Esophagus squamous epithelium (tissue), 5 donors: ENCODE measurements at regions not wholly inside any gene's neighbourhood (a gene's known extent, or its start where the extent isn't known, plus 50 kb on each side); places are given as distances from the start of the nearest gene placed in this dataset.

Experiments used
- DNase-seq: peaks from one replicate; lab custom pipeline; 2025; lab: John Stamatoyannopoulos, UW
- H3K27ac ChIP-seq, 4 donors: fragments of 200-600 bp; sonication (generic); one replicate each; pipeline ENCODE4 v1.5.1; 2016 to 2019; ENCODE audit warnings: mild to moderate bottlenecking in 1 of 4
- H3K27me3 ChIP-seq, 4 donors: fragments of 200-600 bp; sonication (generic); 1 replicate in 3 of 4; 2 replicates in 1 of 4; pipeline versions ENCODE4 v1.5.1 to v1.6.0; 2017 to 2021; ENCODE audit warnings: antibody characterized with exemption in 1 of 4
- H3K36me3 ChIP-seq, 3 donors: fragments of 200-600 bp; sonication (generic); one replicate each; pipeline ENCODE4 v1.5.1; 2016 to 2019
- H3K4me1 ChIP-seq, 3 donors: fragments of 200-600 bp; sonication (generic); one replicate each; pipeline ENCODE4 v1.5.1; 2017 to 2019
- H3K4me3 ChIP-seq, 4 donors: fragments of 200-600 bp; sonication (generic); 1 replicate in 3 of 4; 2 replicates in 1 of 4; pipeline ENCODE4 v1.5.1; 2016 to 2019; ENCODE audit warnings: mild to moderate bottlenecking in 2 of 4, moderate library complexity in 1 of 4
- H3K9me3 ChIP-seq, 3 donors: fragments of 200-600 bp; sonication (generic); one replicate each; pipeline ENCODE4 v1.5.1; 2016 to 2019
- CTCF ChIP-seq, 6 experiments: fragments of 450-650 bp in 4 of 6; fragments of 200-600 bp in 2 of 6; sonication (generic) in 2 of 6; IDR thresholded peaks; one replicate each; pipeline ENCODE4 v1.5.1; 2016 to 2019; ENCODE audit warnings: antibody characterized with exemption in 6 of 6, mild to moderate bottlenecking in 4 of 6, moderate library complexity in 4 of 6
- POLR2A ChIP-seq, 4 donors: fragments of 450-650 bp; IDR thresholded peaks; one replicate each; pipeline ENCODE4 v1.6.1; 2017; ENCODE audit warnings: antibody characterized with exemption in 4 of 4, mild to moderate bottlenecking in 4 of 4, moderate library complexity in 3 of 4
- WGBS, 2 donors: methylation state at CpG; one replicate each; pipeline ENCODE4 v1.1.5; 2018; 5-methylcytosine and 5-hydroxymethylcytosine counted together
- intact Hi-C: fragments of 100-400 bp; cut with DNase I; formaldehyde crosslinking; loops from one replicate; pipeline ENCODE4 v1.15.0; 2022
- donor health status: DM: yes; HTN: yes; CAD: no.

- no peaks in the 10 kb centered on the region for H3K27me3 ChIP-seq
- TF ChIP-seq CTCF (IDR thresholded peaks at IDR 0.05) (no peak), POLR2A (IDR thresholded peaks at IDR 0.05) (no peak)
- H3K36me3 ChIP-seq, result no peaks in the 10 kb centered on the region
- H3K27ac ChIP-seq, result no peak overlapping the region
- no peak overlapping the region for H3K4me3 ChIP-seq
- intact Hi-C loops, result no loop called here
- peaks cover 0 to 6% (median 0%) of the 10 kb centered on the region in 3 donors for H3K4me1 ChIP-seq
- no peak for DNase-seq
- no peaks in the 10 kb centered on the region for H3K9me3 ChIP-seq
Measured at GRCh38 chrX:44432641-44433040, 89.2 kb upstream of the EFHC2 start.

- peak overlapping the region in 2 of 4 donors; percentile 25 to 48 for H3K27ac ChIP-seq
- TF ChIP-seq CTCF (IDR thresholded peaks at IDR 0.05) (no peak), POLR2A (IDR thresholded peaks at IDR 0.05) (no peak)
- no peak for DNase-seq
- no peaks in the 10 kb centered on the region for H3K27me3 ChIP-seq
- H3K4me3 ChIP-seq, result no peak overlapping the region
- intact Hi-C loops, result no loop called here
- H3K9me3 ChIP-seq, result no peaks in the 10 kb centered on the region
- no peaks in the 10 kb centered on the region for H3K36me3 ChIP-seq
- peaks cover 0 to 6% (median 0%) of the 10 kb centered on the region in 3 donors for H3K4me1 ChIP-seq
Measured at GRCh38 chrX:44431194-44431593, 87.7 kb upstream of the EFHC2 start.

GRCh38 chrX:44428989-44429627 is 85.6 kb upstream of the EFHC2 start:
- Histone ChIP-seq H3K36me3 (no peaks in the 10 kb centered on the region), H3K9me3 (no peaks in the 10 kb centered on the region), H3K27me3 (no peaks in the 10 kb centered on the region), H3K4me3 (no peak overlapping the region), H3K27ac (no peak overlapping the region), H3K4me1 (peaks cover 0 to 6% (median 0%) of the 10 kb centered on the region in 3 donors)
- WGBS, 2 donors, result 48 to 68% methylated on average over 4 of the region's 4 CpGs
- TF ChIP-seq CTCF (IDR thresholded peaks at IDR 0.05) (no peak), POLR2A (IDR thresholded peaks at IDR 0.05) (no peak)
- DNase-seq, result no peak
- intact Hi-C loops, result no loop called here

- H3K27ac ChIP-seq, result no peak overlapping the region
- WGBS, 2 donors, result 35 to 91% methylated on average over 1 of the region's 1 CpG
- no peak for DNase-seq
- no peak for TF ChIP-seq CTCF (IDR thresholded peaks at IDR 0.05)
- TF ChIP-seq POLR2A (IDR thresholded peaks at IDR 0.05), result no peak
- intact Hi-C loops, result no loop called here
- H3K4me3 ChIP-seq, result no peak overlapping the region
- H3K36me3 ChIP-seq, result no peaks in the 10 kb centered on the region
- H3K27me3 ChIP-seq, result no peaks in the 10 kb centered on the region
- H3K9me3 ChIP-seq, result no peaks in the 10 kb centered on the region
- H3K4me1 ChIP-seq, result no peaks in the 10 kb centered on the region
Measured at GRCh38 chrX:44422631-44423030, 79.2 kb upstream of the EFHC2 start.

GRCh38 chrX:44415639-44416386 is 72.3 kb upstream of the EFHC2 start:
- no peak for TF ChIP-seq POLR2A (IDR thresholded peaks at IDR 0.05)
- intact Hi-C loops, result no loop called here

More at GRCh38 chrX:44415639-44416386, 72.3 kb upstream of the EFHC2 start:
- no peak overlapping the region for H3K4me3 ChIP-seq
- 58 to 75% methylated on average over 1 to 4 of the region's 4 CpGs for WGBS, 2 donors
- DNase-seq, result no peak
- no peaks in the 10 kb centered on the region for H3K9me3 ChIP-seq
- no peaks in the 10 kb centered on the region for H3K36me3 ChIP-seq
- peaks cover 0 to 26% (median 0%) of the 10 kb centered on the region in 3 donors for H3K4me1 ChIP-seq
- no peaks in the 10 kb centered on the region for H3K27me3 ChIP-seq
- H3K27ac ChIP-seq, result peak overlapping the region in 1 of 4 donors; percentile 66
